Gastroesophageal sphincter (tissue), 3 donors: ENCODE measurements at regions not wholly inside any gene's neighbourhood (a gene's known extent, or its start where the extent isn't known, plus 50 kb on each side); places are given as distances from the start of the nearest gene placed in this dataset.

ENCODE experiments used
- CTCF ChIP-seq, 4 experiments: fragments of 200-600 bp in 2 of 4; fragments of 450-650 bp in 2 of 4; sonication (generic) in 1 of 4; IDR thresholded peaks; one replicate each; pipeline ENCODE4 v1.5.1; 2017 to 2019; ENCODE audit warnings: antibody characterized with exemption in 4 of 4, mild to moderate bottlenecking in 2 of 4, moderate library complexity in 2 of 4
- POLR2A ChIP-seq, 2 donors: fragments of 450-650 bp; IDR thresholded peaks; one replicate each; pipeline ENCODE4 v1.6.1; 2017; ENCODE audit warnings: antibody characterized with exemption in 2 of 2, mild to moderate bottlenecking in 2 of 2, moderate library complexity in 1 of 2

GRCh38 chr12:93215290-93215678 lies 162.4 kb upstream of the NUDT4 start:
- TF ChIP-seq CTCF (IDR thresholded peaks at IDR 0.05) (no peak), POLR2A (IDR thresholded peaks at IDR 0.05) (no peak)
